Testis (tissue), 2 donors: ENCODE measurements at regions not wholly inside any gene's neighbourhood (a gene's known extent, or its start where the extent isn't known, plus 50 kb on each side); places are given as distances from the start of the nearest gene placed in this dataset.
"Not testable (repeated sequence)": the region's sequence is repeated elsewhere in the genome, so short reads cannot be mapped to it uniquely, and the experiment has no call there.

Experiments used
- DNase-seq: peaks from one replicate; pipeline ENCODE4 v3.0.0-alpha.2; 2019
- H3K27ac ChIP-seq, 2 donors: fragments of 200-600 bp; sonication (generic); one replicate each; pipeline ENCODE4 v1.5.1; 2019
- H3K27me3 ChIP-seq: fragments of 200-600 bp; sonication (generic); one replicate; pipeline ENCODE4 v1.5.1; 2019
- H3K36me3 ChIP-seq: fragments of 200-600 bp; sonication (generic); one replicate; pipeline ENCODE4 v1.5.1; 2017; ENCODE audit warnings: low read depth; ENCODE audit errors: missing control alignments
- H3K4me1 ChIP-seq: fragments of 200-600 bp; sonication (generic); one replicate; pipeline ENCODE4 v1.5.1; 2019
- H3K4me3 ChIP-seq, 2 donors: fragments of 200-600 bp; sonication (generic); one replicate each; pipeline ENCODE4 v1.5.1; 2017 to 2019
- H3K9me3 ChIP-seq: fragments of 200-600 bp; sonication (generic); one replicate; pipeline ENCODE4 v1.5.1; 2017
- POLR2A ChIP-seq: fragments of 450-650 bp; IDR thresholded peaks from one replicate; pipeline ENCODE4 v1.6.1; 2017; ENCODE audit warnings: antibody characterized with exemption, mild to moderate bottlenecking, moderate library complexity
- WGBS, 2 donors: methylation state at CpG; one replicate each; pipeline ENCODE4 v1.1.5; 2018; 5-methylcytosine and 5-hydroxymethylcytosine counted together
- intact Hi-C: fragments of 100-400 bp; cut with DNase I; formaldehyde crosslinking; loops from one replicate; pipeline ENCODE4 v1.15.1; 2023; ENCODE audit warnings: low total_unique reads
- TF ChIP-seq, protein P1 (sequence below), 3 experiments: fragments of 450-650 bp in 2 of 3; fragments of 200-600 bp in 1 of 3; sonication (generic) in 1 of 3; IDR thresholded peaks; one replicate each; pipeline ENCODE4 v1.5.1; 2016 to 2019; ENCODE audit warnings: antibody characterized with exemption in 3 of 3, mild to moderate bottlenecking in 2 of 3, moderate library complexity in 1 of 3

- Histone ChIP-seq H3K9me3 (no peaks in the 10 kb centered on the region), H3K4me1 (no peaks in the 10 kb centered on the region), H3K36me3 (no peaks in the 10 kb centered on the region), H3K27ac (no peak overlapping the region), H3K4me3 (no peak overlapping the region), H3K27me3 (no peaks in the 10 kb centered on the region)
- intact Hi-C loops, result no loop called here
- no peak for DNase-seq
- no peak for TF ChIP-seq POLR2A
- TF ChIP-seq, protein P1, sequence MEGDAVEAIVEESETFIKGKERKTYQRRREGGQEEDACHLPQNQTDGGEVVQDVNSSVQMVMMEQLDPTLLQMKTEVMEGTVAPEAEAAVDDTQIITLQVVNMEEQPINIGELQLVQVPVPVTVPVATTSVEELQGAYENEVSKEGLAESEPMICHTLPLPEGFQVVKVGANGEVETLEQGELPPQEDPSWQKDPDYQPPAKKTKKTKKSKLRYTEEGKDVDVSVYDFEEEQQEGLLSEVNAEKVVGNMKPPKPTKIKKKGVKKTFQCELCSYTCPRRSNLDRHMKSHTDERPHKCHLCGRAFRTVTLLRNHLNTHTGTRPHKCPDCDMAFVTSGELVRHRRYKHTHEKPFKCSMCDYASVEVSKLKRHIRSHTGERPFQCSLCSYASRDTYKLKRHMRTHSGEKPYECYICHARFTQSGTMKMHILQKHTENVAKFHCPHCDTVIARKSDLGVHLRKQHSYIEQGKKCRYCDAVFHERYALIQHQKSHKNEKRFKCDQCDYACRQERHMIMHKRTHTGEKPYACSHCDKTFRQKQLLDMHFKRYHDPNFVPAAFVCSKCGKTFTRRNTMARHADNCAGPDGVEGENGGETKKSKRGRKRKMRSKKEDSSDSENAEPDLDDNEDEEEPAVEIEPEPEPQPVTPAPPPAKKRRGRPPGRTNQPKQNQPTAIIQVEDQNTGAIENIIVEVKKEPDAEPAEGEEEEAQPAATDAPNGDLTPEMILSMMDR (IDR thresholded peaks at IDR 0.05), result no peak
- 83 to 95% methylated on average over 2 of the region's 2 CpGs for WGBS, 2 donors
Observed at GRCh38 chr14:38646391-38646790, 390.5 kb upstream of the CLEC14A start.

GRCh38 chr14:38634913-38635312 is 379.0 kb upstream of the CLEC14A start:
- H3K36me3 ChIP-seq, intact Hi-C loops, H3K27ac ChIP-seq, H3K4me3 ChIP-seq, H3K4me1 ChIP-seq, H3K27me3 ChIP-seq, DNase-seq, H3K9me3 ChIP-seq: not testable (repeated sequence)
- 94% methylated on average over 18 to 19 of the region's 19 CpGs for WGBS, 2 donors

DNA sequence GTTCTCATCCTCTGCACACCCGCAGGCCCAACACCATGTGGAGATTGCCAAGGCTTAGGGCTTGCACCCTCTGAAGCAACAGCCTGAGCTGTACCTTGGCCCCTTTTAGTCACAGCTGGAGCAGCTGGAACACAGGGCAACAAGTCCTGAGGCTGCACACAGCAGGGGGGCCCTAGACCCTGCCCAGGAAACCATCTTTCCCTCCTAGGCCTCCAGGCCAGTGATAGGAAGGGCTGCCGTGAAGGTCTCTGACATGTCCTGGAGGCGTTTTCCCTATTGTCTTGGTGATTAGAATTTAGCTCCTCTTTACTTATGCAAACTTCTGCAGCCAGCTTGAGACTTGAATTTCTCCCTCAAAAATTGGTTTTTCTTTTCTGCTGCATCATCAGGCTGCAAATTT is 373.5 kb upstream of the CLEC14A start:
- Histone ChIP-seq H3K27me3 (no peaks in the 10 kb centered on the region), H3K4me3 (no peak overlapping the region), H3K27ac (no peak overlapping the region), H3K36me3 (no peaks in the 10 kb centered on the region), H3K4me1 (no peaks in the 10 kb centered on the region), H3K9me3 (no peaks in the 10 kb centered on the region)
- 63 to 86% methylated on average over 3 of the region's 3 CpGs for WGBS, 2 donors
- TF ChIP-seq, protein P1 (IDR thresholded peaks at IDR 0.05), result no peak
- TF ChIP-seq POLR2A, result no peak
- DNase-seq, result no peak
- intact Hi-C loops, result no loop called here

GRCh38 chr14:38627163-38627562 is 371.3 kb upstream of the CLEC14A start:
- DNase-seq, result no peak
- WGBS, 2 donors, result 83% methylated on average over 2 of the region's 2 CpGs; no CpG with 5 or more reads in 1 of the 2 donors

GRCh38 chr14:38623661-38624060 is 367.8 kb upstream of the CLEC14A start:
- H3K27me3 ChIP-seq, result no peaks in the 10 kb centered on the region
- no peak overlapping the region for H3K4me3 ChIP-seq
- H3K36me3 ChIP-seq, result no peaks in the 10 kb centered on the region
- H3K9me3 ChIP-seq, result no peaks in the 10 kb centered on the region
- TF ChIP-seq, protein P1 (IDR thresholded peaks at IDR 0.05), result no peak
- 60 to 80% methylated on average over 2 of the region's 2 CpGs for WGBS, 2 donors
- H3K27ac ChIP-seq, result no peak overlapping the region
- H3K4me1 ChIP-seq, result no peaks in the 10 kb centered on the region
- intact Hi-C loops, result no loop called here
- DNase-seq, result no peak

More at GRCh38 chr14:38627163-38627562, 371.3 kb upstream of the CLEC14A start:
- Histone ChIP-seq H3K4me1 (no peaks in the 10 kb centered on the region), H3K27me3 (no peaks in the 10 kb centered on the region), H3K4me3 (no peak overlapping the region), H3K27ac (no peak overlapping the region), H3K36me3 (no peaks in the 10 kb centered on the region), H3K9me3 (no peaks in the 10 kb centered on the region)
- TF ChIP-seq POLR2A, result no peak
- TF ChIP-seq, protein P1 (IDR thresholded peaks at IDR 0.05), result no peak
- intact Hi-C loops, result no loop called here
